Ramos (cell line): ENCODE measurements at regions not wholly inside any gene's neighbourhood (a gene's known extent, or its start where the extent isn't known, plus 50 kb on each side); places are given as distances from the start of the nearest gene placed in this dataset.

Source experiments
- in situ Hi-C: fragments of 300-500 bp; cut with MboI; formaldehyde crosslinking; loops from one replicate; pipeline ENCODE4 v1.14.3; 2022; ENCODE audit warnings: low sequenced_read_pairs; ENCODE audit not compliant: unreplicated experiment

GRCh38 chr21:27606422-27606821 lies 639.5 kb upstream of the ADAMTS5 start:
- in situ Hi-C loops, result no loop called here

DNA sequence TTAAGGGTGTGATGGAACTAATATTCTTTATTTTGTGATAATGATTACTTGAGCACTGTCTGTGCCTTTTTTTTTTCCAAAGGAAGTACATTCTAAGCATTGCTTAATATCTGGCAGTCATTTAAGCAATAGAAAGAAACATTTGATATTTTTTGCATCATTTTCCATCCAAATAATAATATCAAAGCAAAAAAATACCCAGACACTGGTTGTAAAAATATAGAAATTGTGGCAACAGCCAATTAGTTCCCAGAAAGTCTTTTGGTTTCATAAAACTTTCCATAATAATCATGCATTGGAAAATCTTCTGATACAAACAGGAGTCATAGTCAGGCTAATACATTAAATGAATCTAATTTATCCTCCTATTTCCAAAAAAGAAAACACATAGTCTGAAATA lies 629.3 kb upstream of the ADAMTS5 start:
- in situ Hi-C loops, result no loop called here

DNA sequence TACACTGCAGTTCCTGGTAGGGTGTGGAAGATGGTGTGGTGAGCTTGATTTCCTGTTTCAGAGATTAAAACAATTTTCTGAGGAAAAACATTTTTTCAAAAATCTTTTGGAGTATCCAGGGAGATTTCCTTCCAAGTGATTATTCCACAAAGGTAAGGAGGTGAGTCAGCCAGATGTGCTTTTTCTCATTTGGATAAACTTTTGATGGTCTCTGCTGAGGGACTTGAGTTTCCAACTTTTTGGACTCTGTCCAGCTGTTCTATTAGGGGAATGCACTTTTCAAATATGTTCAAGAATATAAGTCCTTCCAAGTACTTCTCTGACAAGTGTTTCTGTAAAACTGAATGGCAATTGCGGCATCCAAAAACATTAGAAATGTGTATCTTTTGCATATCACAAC lies 628.8 kb upstream of the ADAMTS5 start:
- in situ Hi-C loops, result no loop called here

DNA sequence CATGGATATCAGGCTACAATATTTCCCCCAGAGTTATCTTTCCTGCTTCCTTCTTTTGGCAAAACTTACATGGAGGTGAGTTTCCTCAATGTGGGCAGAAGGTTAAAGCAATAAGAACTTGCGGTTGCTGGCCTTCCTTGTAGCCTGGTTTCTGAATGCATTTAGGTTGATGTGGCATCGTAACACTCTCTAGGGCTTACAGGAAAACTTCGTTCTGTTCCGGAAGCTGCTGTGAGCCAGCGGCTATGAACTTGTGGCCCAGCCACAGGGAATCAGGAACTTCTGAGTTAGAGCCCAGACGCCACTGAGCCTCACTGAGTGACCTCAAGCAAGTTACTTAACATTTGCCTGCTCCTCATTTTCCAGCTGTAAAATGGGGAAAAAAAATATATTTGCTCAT lies 623.4 kb upstream of the ADAMTS5 start:
- in situ Hi-C loops, result no loop called here

DNA sequence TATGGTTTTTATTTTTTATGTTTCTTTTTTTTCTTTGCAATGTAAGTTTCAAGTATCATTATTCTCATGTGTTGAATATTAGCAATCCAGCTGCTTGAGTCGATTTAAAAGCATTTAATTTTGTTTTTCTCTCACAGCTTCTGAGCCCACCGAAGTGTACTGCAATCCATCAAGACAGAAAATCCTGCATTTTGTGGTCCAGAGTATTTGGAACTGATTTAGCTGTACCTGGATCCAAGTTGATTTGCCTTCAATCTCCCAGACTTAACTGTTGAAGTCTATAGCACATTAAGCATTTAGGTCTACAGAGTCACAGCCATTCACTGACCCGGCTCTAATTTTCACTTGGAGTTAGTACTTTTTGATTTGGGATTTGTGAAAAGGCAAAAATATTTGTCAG lies 622.9 kb upstream of the ADAMTS5 start:
- in situ Hi-C loops, result no loop called here

DNA sequence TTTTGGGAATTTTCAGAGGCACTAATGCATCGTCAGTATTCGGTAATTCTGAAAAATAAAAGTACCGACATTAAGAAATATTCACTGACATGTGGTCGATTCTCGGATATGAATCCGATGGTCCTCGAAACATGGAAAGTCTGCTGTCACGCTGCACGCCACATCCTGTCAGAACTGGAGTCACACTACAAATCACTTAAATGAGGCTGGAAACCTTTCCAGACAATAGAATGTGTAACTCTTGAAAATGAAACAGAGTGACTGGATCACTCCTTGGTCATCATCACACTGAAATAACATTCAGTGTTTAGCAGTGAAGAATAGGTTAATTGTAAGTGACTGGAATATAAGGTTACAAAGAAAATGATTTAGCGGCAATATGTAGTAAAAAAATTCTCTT lies 620.1 kb upstream of the ADAMTS5 start:
- in situ Hi-C loops, result no loop called here

DNA sequence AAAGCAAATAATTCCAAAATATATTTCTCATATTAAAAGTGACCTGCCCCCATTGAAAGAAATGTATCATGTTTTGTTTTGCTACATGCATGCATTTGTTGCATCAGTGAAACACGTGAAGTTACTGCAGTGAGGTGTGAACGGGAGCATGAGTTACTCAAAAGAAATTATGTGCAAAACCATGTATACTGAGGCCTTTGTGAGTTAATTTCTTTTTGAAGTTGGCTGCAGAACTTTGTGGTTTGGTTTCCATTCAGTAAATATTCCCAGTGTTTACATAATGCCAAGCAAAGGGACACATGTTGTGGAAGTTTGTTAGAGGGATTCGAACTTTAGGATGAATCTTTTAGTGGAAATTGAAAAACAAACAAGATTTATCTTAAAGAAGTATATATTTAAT lies 619.4 kb upstream of the ADAMTS5 start:
- in situ Hi-C loops, result no loop called here

- in situ Hi-C loops, result no loop called here
These were observed 617.4 kb upstream of the ADAMTS5 start for GRCh38 chr21:27584256-27584655.

GRCh38 chr21:27582948-27583430 lies 616.1 kb upstream of the ADAMTS5 start:
- in situ Hi-C loops, result no loop called here

- in situ Hi-C loops, result no loop called here
These were observed 615.5 kb upstream of the ADAMTS5 start for GRCh38 chr21:27582246-27582947.

GRCh38 chr21:27581168-27581567 lies 614.3 kb upstream of the ADAMTS5 start:
- in situ Hi-C loops, result no loop called here

DNA sequence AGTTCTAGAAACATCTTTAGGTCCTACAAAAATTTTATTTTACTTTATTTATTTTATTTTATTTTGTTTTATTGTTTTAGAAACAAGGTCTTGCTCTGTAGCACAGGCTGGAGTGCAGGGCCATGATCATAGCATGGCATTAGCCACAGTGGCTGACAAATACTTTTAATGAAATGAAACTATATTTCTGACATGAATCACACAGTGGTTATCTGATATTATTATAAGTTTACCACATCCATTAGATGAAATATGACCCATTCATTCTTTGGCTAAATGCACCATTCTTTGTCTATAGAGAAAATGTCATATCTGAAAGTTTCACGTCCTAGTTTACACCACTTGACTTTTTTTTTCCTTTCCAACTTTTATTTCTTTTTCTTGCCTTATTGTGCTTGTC lies 613.4 kb upstream of the ADAMTS5 start:
- in situ Hi-C loops, result no loop called here

DNA sequence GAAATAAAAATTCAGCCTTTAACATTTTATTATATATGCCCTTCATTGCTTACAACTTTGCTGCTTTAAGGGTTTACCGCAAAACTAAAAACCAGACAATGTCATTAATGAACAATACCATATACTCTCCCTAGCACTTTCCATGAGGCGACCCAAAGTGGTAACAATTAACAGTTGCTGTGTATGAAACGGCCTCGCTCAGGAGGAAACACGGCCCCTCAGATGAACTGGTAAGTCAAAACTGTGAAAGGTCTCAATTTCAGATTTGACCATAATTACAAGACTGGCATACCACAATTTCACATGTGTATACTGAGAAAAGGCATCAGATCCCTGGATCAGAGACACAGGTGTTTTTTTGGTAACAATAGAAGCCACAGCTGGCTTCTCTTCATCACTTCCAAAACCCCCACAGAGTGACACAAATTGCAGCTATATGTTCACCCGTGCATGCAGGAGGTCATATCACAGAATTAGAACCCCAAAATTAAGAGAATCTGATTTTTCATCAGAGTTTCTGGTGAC lies 611.9 kb upstream of the ADAMTS5 start:
- in situ Hi-C loops, result no loop called here

- in situ Hi-C loops, result no loop called here
These were observed 605.8 kb upstream of the ADAMTS5 start for GRCh38 chr21:27572696-27573095.

DNA sequence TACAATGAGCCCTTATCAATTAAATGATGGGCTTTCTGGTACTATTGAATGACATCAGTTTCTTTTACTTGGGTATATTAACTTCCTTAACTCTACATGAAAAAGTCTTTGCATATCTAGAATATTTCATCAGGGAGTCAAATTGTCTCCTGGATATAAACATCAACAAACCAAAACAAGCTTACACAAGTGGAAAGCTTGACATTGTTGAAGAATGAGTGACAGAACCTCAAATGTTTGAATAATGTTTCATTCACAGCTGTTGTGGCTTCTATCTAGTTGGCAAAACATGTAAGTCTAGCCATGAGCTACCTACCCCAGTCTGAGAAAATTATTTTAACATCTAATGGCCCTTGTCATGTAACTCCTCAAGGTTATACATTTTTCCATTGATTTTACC lies 604.8 kb upstream of the ADAMTS5 start:
- in situ Hi-C loops, result no loop called here

DNA sequence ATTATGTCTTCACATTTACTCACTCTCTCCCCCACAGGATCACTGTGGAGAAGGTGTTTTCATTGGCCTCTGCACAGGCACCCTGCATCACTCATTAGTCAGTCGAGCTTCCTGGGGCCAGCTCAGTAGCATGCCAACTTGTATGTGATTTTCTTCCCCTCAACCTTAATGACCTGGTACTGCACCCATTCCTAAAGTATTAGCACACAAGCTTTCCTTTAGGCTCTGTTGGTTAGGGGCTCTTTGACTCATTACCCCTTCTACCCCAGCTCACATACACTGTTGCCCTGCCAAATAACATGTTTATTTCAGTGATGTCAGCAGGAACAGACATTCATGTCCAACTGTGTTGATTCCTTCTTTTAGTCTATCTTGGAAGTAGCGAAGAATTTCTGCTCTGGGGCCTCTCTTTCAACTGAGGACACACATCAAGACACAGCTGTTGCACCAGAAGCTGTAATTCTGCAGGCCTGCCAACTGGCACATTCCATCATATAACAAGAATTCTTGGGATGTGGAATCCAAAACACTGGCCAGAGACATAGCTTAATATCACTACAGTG lies 603.5 kb upstream of the ADAMTS5 start:
- in situ Hi-C loops, result no loop called here

- in situ Hi-C loops, result no loop called here
These were observed 602.9 kb upstream of the ADAMTS5 start for GRCh38 chr21:27569831-27570230.

DNA sequence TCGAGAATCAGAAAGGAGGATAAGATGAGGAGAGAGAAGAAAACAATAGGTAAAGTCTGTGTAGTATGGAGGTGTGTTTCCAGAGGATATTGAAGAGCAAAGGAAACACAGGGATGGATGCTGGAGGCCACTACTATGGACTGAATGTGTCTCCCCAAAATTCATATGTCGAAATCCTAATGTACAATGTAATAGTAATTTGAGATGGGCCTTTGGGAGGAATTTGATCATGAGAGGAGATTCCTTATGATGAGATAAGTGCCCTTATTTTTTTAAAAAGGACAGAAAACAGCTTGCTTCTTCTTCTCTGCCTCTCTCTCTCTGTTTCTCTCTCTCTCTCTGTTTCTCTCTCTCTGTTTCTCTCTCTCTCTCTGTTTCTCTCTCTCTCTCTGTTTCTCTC lies 602.2 kb upstream of the ADAMTS5 start:
- in situ Hi-C loops, result no loop called here

GRCh38 chr21:27567381-27567780 lies 600.5 kb upstream of the ADAMTS5 start:
- in situ Hi-C loops, result no loop called here

DNA sequence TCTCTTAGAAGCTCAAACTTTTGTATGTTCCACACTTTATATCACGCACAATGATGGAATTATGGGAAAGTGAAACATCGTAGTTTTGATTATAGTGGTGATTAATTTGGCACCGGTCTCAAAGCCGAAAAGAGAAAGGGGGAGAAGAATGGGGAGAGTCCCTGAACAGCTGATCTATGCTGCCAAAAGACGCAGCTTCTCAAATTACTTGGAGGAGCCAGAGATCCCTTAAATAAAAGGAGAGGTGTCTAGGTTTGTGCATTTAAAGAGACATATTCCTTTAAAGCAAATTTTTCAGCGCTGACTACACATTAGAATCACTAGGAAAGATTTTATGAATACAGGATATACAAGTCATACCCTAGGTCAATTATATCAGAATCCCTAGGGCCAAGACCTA lies 599.6 kb upstream of the ADAMTS5 start:
- in situ Hi-C loops, result no loop called here

- in situ Hi-C loops, result no loop called here
These were observed 598.5 kb upstream of the ADAMTS5 start for GRCh38 chr21:27565364-27565763.

DNA sequence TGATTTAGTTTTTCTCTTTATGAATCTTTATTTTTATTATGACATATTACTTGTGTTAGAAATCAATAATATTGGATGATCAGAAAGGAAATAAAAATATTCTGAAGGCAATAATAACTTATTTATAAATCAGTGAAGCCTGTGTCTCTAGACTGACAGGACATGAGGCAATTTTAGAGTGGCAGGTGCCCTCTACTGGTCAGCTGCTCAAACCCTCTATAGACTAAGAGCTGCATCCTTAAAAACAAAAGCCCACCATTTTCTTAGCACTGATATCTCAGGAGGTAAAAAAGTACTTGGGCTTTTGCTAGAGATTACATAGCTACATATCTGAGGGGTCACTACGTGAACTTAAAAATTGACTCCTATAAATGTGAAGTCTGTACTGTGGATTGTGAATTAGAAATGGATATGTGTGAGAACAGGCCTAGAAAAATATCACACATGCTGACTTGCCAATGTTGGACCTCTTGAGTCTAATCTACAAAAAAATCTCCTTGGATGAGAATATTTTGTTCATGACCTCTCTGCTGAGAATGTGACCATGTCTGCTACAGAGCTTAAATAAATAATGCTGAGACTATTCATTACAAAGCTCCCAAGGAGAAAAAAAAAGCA lies 597.9 kb upstream of the ADAMTS5 start:
- in situ Hi-C loops, result no loop called here
